NCI-H1436 treated with DMSO at 0.1 percent for 48 hours (cell line): ENCODE measurements at regions not wholly inside any gene's neighbourhood (a gene's known extent, or its start where the extent isn't known, plus 50 kb on each side); places are given as distances from the start of the nearest gene placed in this dataset.
A peak's percentile ranks its signal among the peaks of the same experiment; 100 is the strongest.
"Not testable (repeated sequence)": the region's sequence is repeated elsewhere in the genome, so short reads cannot be mapped to it uniquely, and the experiment has no call there.

ENCODE experiments used
- DNase-seq: peaks from one replicate; lab custom pipeline; 2025; lab: John Stamatoyannopoulos, UW

GRCh38 chr16:85517563-85518179 is 95.5 kb upstream of the GSE1 start:
- no peak for DNase-seq

- DNase-seq = no peak
Observed at GRCh38 chr16:85518398-85519049, 94.6 kb upstream of the GSE1 start.

- DNase-seq = not testable (repeated sequence)
Observed at GRCh38 chr16:85519050-85519440, 94.1 kb upstream of the GSE1 start.

GRCh38 chr16:85519540-85520231 is 93.4 kb upstream of the GSE1 start:
- no peak for DNase-seq

- no peak for DNase-seq
Observed at GRCh38 chr16:85520853-85521521, 92.1 kb upstream of the GSE1 start.

GRCh38 chr16:85521552-85522307 is 91.4 kb upstream of the GSE1 start:
- DNase-seq = no peak

GRCh38 chr16:85522308-85522841 is 90.7 kb upstream of the GSE1 start:
- DNase-seq = no peak

GRCh38 chr16:85522842-85523601 is 90.1 kb upstream of the GSE1 start:
- DNase-seq = no peak

GRCh38 chr16:85523602-85524364 is 89.3 kb upstream of the GSE1 start:
- no peak for DNase-seq

- no peak for DNase-seq
Observed at GRCh38 chr16:85524365-85524629, 88.8 kb upstream of the GSE1 start.

GRCh38 chr16:85524630-85525419 is 88.3 kb upstream of the GSE1 start:
- DNase-seq = peak; percentile 23

GRCh38 chr16:85525420-85526184 is 87.5 kb upstream of the GSE1 start:
- DNase-seq = no peak

- DNase-seq = no peak
Observed at GRCh38 chr16:85526185-85526974, 86.7 kb upstream of the GSE1 start.

GRCh38 chr16:85527042-85527766 is 85.9 kb upstream of the GSE1 start:
- DNase-seq = no peak

- no peak for DNase-seq
Observed at GRCh38 chr16:85527767-85528297, 85.3 kb upstream of the GSE1 start.

- DNase-seq = no peak
Observed at GRCh38 chr16:85528528-85529387, 84.4 kb upstream of the GSE1 start.
